ENCODE measurements at regions not wholly inside any gene's neighbourhood (a gene's known extent, or its start where the extent isn't known, plus 50 kb on each side); places are given as distances from the start of the nearest gene placed in this dataset.

GRCh38 chr16:35636480-35637230, 2177.2 kb downstream of the TP53TG3F start:
- H3K27me3 ChIP-seq (ENCODE audit: control insufficient read depth, insufficient read depth, low read length) = no peaks in the 10 kb centered on the region
- DNase-seq (ENCODE audit: low read depth, low spot score) = no peak
- ChIA-PET CTCF (no interaction called here), POLR2A (no interaction called here)
- TF ChIP-seq CTCF (IDR thresholded peaks at IDR 0.05; ENCODE audit: low read depth, low read length) = no peak
- no peak overlapping the region for H3K4me3 ChIP-seq (ENCODE audit: low read depth, low read length)
- H3K9me3 ChIP-seq (ENCODE audit: control insufficient read depth, insufficient read depth, low read length) = peaks cover 45% of the 10 kb centered on the region
- no peak overlapping the region for H3K27ac ChIP-seq (ENCODE audit: low read depth, low read length)

GRCh38 chr16:35637683-35638082, 2178.3 kb downstream of the TP53TG3F start:
- ChIA-PET CTCF (no interaction called here), POLR2A (no interaction called here)
- Histone ChIP-seq H3K27me3 (ENCODE audit: control insufficient read depth, insufficient read depth, low read length) (no peaks in the 10 kb centered on the region), H3K9me3 (ENCODE audit: control insufficient read depth, insufficient read depth, low read length) (peaks cover 55% of the 10 kb centered on the region), H3K4me3 (ENCODE audit: low read depth, low read length) (no peak overlapping the region), H3K27ac (ENCODE audit: low read depth, low read length) (no peak overlapping the region)
- DNase-seq (ENCODE audit: low read depth, low spot score) = no peak
- TF ChIP-seq CTCF (IDR thresholded peaks at IDR 0.05; ENCODE audit: low read depth, low read length) = no peak

- no peak for DNase-seq (ENCODE audit: low read depth, low spot score)
- Histone ChIP-seq H3K27me3 (ENCODE audit: control insufficient read depth, insufficient read depth, low read length) (no peaks in the 10 kb centered on the region), H3K9me3 (ENCODE audit: control insufficient read depth, insufficient read depth, low read length) (peaks cover 63% of the 10 kb centered on the region), H3K4me3 (ENCODE audit: low read depth, low read length) (no peak overlapping the region), H3K27ac (ENCODE audit: low read depth, low read length) (no peak overlapping the region)
- TF ChIP-seq CTCF (IDR thresholded peaks at IDR 0.05; ENCODE audit: low read depth, low read length) = no peak
- CTCF ChIA-PET = no interaction called here
- POLR2A ChIA-PET = no interaction called here
Observed at GRCh38 chr16:35639233-35640205, 2180.1 kb downstream of the TP53TG3F start.

GRCh38 chr16:35642322-35642835, 2183.0 kb downstream of the TP53TG3F start:
- H3K9me3 ChIP-seq (ENCODE audit: control insufficient read depth, insufficient read depth, low read length) = peaks cover 55% of the 10 kb centered on the region
- no peak overlapping the region for H3K27ac ChIP-seq (ENCODE audit: low read depth, low read length)
- no peaks in the 10 kb centered on the region for H3K27me3 ChIP-seq (ENCODE audit: control insufficient read depth, insufficient read depth, low read length)
- no peak for DNase-seq (ENCODE audit: low read depth, low spot score)
- H3K4me3 ChIP-seq (ENCODE audit: low read depth, low read length) = no peak overlapping the region
- ChIA-PET CTCF (no interaction called here), POLR2A (no interaction called here)
- TF ChIP-seq CTCF (IDR thresholded peaks at IDR 0.05; ENCODE audit: low read depth, low read length) = no peak

- no peak for TF ChIP-seq CTCF (IDR thresholded peaks at IDR 0.05; ENCODE audit: low read depth, low read length)
- H3K27ac ChIP-seq (ENCODE audit: low read depth, low read length) = no peak overlapping the region
- no peaks in the 10 kb centered on the region for H3K27me3 ChIP-seq (ENCODE audit: control insufficient read depth, insufficient read depth, low read length)
- no peak for DNase-seq (ENCODE audit: low read depth, low spot score)
- no peak overlapping the region for H3K4me3 ChIP-seq (ENCODE audit: low read depth, low read length)
- no peaks in the 10 kb centered on the region for H3K9me3 ChIP-seq (ENCODE audit: control insufficient read depth, insufficient read depth, low read length)
- ChIA-PET CTCF (no interaction called here), POLR2A (no interaction called here)
Observed at GRCh38 chr16:35651841-35652240, 2192.4 kb downstream of the TP53TG3F start.
